PFSK-1 (cell line): ENCODE measurements at regions not wholly inside any gene's neighbourhood (a gene's known extent, or its start where the extent isn't known, plus 50 kb on each side); places are given as distances from the start of the nearest gene placed in this dataset.

Source experiments
- FOXP2 ChIP-seq: optimal IDR thresholded peaks from 2 replicates; pipeline ENCODE3; 2011; ENCODE audit warnings: borderline replicate concordance, control low read depth, inconsistent platforms; ENCODE audit not compliant: insufficient read depth; ENCODE audit errors: extremely low read length, extremely low read depth
- POLR2AphosphoS5 ChIP-seq: IDR thresholded peaks from 2 replicates; pipeline ENCODE4 v1.6.1; 2012; ENCODE audit warnings: low read depth, mild to moderate bottlenecking, control low read depth, low read length, moderate library complexity
- TF ChIP-seq, protein P1 (sequence below), 2 experiments: IDR thresholded peaks; 2 replicates each; pipeline versions ENCODE4 v1.6.1 to v1.8.0; 2011 to 2012; ENCODE audit warnings: low read depth in 2 of 2, low read length in 2 of 2, control low read depth in 1 of 2, inconsistent platforms in 1 of 2, mild to moderate bottlenecking in 1 of 2, moderate library complexity in 1 of 2; ENCODE audit not compliant: insufficient read depth in 1 of 2

DNA sequence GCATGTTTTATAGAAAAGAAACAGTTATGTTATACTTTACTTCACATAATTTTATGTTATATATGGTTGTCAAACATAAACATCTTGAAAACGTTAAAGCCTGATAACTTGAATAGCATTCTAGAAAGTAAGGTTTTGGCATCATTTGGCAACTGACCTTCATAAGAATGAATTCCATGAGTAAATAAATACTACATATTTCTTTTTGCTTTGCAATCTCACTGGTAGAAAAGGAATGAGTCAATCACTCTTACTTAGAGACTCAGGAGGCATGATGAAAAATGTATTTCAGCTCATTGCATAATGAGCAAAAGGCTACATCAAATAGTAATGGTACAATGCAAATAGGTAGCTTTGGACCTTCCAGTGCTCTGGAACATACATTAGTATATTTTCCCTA lies 1381.9 kb downstream of the EFNB2 start:
- TF ChIP-seq POLR2AphosphoS5 = no peak
- no peak for TF ChIP-seq FOXP2
- TF ChIP-seq, protein P1, sequence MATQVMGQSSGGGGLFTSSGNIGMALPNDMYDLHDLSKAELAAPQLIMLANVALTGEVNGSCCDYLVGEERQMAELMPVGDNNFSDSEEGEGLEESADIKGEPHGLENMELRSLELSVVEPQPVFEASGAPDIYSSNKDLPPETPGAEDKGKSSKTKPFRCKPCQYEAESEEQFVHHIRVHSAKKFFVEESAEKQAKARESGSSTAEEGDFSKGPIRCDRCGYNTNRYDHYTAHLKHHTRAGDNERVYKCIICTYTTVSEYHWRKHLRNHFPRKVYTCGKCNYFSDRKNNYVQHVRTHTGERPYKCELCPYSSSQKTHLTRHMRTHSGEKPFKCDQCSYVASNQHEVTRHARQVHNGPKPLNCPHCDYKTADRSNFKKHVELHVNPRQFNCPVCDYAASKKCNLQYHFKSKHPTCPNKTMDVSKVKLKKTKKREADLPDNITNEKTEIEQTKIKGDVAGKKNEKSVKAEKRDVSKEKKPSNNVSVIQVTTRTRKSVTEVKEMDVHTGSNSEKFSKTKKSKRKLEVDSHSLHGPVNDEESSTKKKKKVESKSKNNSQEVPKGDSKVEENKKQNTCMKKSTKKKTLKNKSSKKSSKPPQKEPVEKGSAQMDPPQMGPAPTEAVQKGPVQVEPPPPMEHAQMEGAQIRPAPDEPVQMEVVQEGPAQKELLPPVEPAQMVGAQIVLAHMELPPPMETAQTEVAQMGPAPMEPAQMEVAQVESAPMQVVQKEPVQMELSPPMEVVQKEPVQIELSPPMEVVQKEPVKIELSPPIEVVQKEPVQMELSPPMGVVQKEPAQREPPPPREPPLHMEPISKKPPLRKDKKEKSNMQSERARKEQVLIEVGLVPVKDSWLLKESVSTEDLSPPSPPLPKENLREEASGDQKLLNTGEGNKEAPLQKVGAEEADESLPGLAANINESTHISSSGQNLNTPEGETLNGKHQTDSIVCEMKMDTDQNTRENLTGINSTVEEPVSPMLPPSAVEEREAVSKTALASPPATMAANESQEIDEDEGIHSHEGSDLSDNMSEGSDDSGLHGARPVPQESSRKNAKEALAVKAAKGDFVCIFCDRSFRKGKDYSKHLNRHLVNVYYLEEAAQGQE (IDR thresholded peaks at IDR 0.05; ENCODE audit: insufficient read depth in 1 of 2, low read depth in 2 of 2, low read length in 2 of 2) = no peak
